ENCODE measurements at regions not wholly inside any gene's neighbourhood (a gene's known extent, or its start where the extent isn't known, plus 50 kb on each side); places are given as distances from the start of the nearest gene placed in this dataset.
"Not testable (repeated sequence)": the region's sequence is repeated elsewhere in the genome, so short reads cannot be mapped to it uniquely, and the experiment has no call there.

- FAIRE-seq, result no peak
Observed at GRCh38 chr2:146734042-146734820, 1110.6 kb upstream of the ACVR2A start.

- no peak for FAIRE-seq
Observed at GRCh38 chr2:146730882-146731281, 1113.9 kb upstream of the ACVR2A start.

GRCh38 chr2:146721486-146721885, 1123.3 kb upstream of the ACVR2A start:
- no peak for FAIRE-seq

GRCh38 chr2:146720170-146720569, 1124.7 kb upstream of the ACVR2A start:
- no peak for FAIRE-seq

GRCh38 chr2:146716591-146716990, 1128.2 kb upstream of the ACVR2A start:
- no peak for FAIRE-seq

- no peak for FAIRE-seq
Observed at GRCh38 chr2:146709004-146709403, 1135.8 kb upstream of the ACVR2A start.

- FAIRE-seq, result no peak
Observed at GRCh38 chr2:146701183-146701582, 1143.6 kb upstream of the ACVR2A start.

- FAIRE-seq, result no peak
Observed at GRCh38 chr2:146697307-146697706, 1147.5 kb upstream of the ACVR2A start.

- FAIRE-seq, result not testable (repeated sequence)
Observed at GRCh38 chr2:146696787-146697186, 1148.0 kb upstream of the ACVR2A start.

GRCh38 chr2:146681991-146682390, 1162.8 kb upstream of the ACVR2A start:
- FAIRE-seq, result no peak

- FAIRE-seq, result no peak
Observed at GRCh38 chr2:146678516-146678915, 1166.3 kb upstream of the ACVR2A start.

GRCh38 chr2:146677280-146677679, 1167.5 kb upstream of the ACVR2A start:
- no peak for FAIRE-seq

GRCh38 chr2:146669735-146670134, 1175.1 kb upstream of the ACVR2A start:
- no peak for FAIRE-seq

GRCh38 chr2:146666340-146666739, 1178.5 kb upstream of the ACVR2A start:
- FAIRE-seq, result no peak

GRCh38 chr2:146665800-146666199, 1179.0 kb upstream of the ACVR2A start:
- FAIRE-seq, result no peak

GRCh38 chr2:146661473-146662096, 1183.2 kb upstream of the ACVR2A start:
- peak; percentile 82 for FAIRE-seq

GRCh38 chr2:146659976-146660375, 1184.9 kb upstream of the ACVR2A start:
- no peak for FAIRE-seq

GRCh38 chr2:146652311-146652710, 1192.5 kb upstream of the ACVR2A start:
- no peak for FAIRE-seq

- no peak for FAIRE-seq
Observed at GRCh38 chr2:146651361-146651760, 1193.5 kb upstream of the ACVR2A start.

GRCh38 chr2:146642066-146642465, 1202.8 kb upstream of the ACVR2A start:
- no peak for FAIRE-seq

GRCh38 chr2:146634230-146635097, 1210.4 kb upstream of the ACVR2A start:
- no peak for FAIRE-seq

GRCh38 chr2:146633159-146633558, 1211.7 kb upstream of the ACVR2A start:
- FAIRE-seq, result no peak

GRCh38 chr2:146632707-146633106, 1212.1 kb upstream of the ACVR2A start:
- no peak for FAIRE-seq

All from G401.6 (cell line).